Left forelimb (tissue), 1 donor: ENCODE measurements at regions not wholly inside any gene's neighbourhood (a gene's known extent, or its start where the extent isn't known, plus 50 kb on each side); places are given as distances from the start of the nearest gene placed in this dataset.

Experiments
- DNase-seq: peaks from one replicate; pipeline ENCODE4 v3.0.0-alpha.2; 2018; ENCODE audit warnings: low spot score

GRCh38 chr15:54722342-54722986 is 474.3 kb downstream of the RSL24D1 start:
- no peak for DNase-seq

DNA sequence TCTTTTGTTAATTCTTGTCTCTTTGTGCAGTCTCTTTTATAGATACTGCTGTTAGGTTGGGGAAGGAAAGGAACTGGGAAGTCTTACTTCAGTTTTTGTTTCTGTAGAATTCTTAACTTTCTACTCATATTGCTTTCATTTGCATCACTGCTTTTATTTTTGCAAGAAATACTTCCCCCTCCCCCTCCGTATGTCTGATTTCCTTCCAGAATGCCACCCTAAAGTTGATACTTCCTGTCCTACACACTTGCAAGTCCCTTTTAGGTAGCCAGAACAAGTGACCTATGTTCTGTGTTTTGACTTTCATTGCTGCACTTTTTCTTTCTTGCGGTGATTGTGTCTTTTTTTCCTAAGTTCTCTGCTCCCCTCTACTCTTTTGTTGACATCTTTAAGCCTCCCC is 477.4 kb downstream of the RSL24D1 start:
- no peak for DNase-seq

GRCh38 chr15:54707805-54708752 is 488.7 kb downstream of the RSL24D1 start:
- DNase-seq: no peak

DNA sequence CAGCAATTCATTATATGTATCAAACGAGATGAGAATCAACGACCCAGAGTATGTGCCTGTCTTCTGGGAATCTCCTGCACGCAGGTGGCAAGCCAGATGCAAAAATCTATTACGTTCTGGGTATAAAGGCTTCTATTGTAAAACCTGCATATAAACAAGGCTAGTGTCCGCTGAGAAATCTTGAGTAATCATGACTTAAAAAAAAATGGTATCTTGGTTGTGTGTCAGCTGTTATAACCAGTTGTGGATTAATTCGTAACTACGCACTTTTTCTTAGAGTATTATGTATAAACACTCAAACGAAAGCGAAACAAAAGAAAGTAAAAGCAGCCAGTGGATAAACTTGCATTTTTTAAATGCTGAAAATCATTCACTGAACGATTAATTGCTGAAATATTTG is 509.1 kb downstream of the RSL24D1 start:
- no peak for DNase-seq
